Sciatic nerve (tissue), 2 donors: ENCODE measurements at regions not wholly inside any gene's neighbourhood (a gene's known extent, or its start where the extent isn't known, plus 50 kb on each side); places are given as distances from the start of the nearest gene placed in this dataset.

Experiments
- ATAC-seq: fragments of 200-7000 bp; cut with Tn5 transposase; one replicate; pipeline ENCODE4 v1.9.1; 2020; ENCODE audit warnings: mild to moderate bottlenecking, moderate library complexity
- DNase-seq: peaks from one replicate; pipeline ENCODE4 v3.0.0-alpha.2; 2020; ENCODE audit warnings: low spot score
- intact Hi-C: fragments of 100-400 bp; cut with DNase I; formaldehyde crosslinking; loops from one replicate; pipeline ENCODE4 v1.14.2; 2022
- donor health status: DM: no; HTN: no; CAD: no.
- donor health status: DM: no; HTN: no; CAD: no.

DNA sequence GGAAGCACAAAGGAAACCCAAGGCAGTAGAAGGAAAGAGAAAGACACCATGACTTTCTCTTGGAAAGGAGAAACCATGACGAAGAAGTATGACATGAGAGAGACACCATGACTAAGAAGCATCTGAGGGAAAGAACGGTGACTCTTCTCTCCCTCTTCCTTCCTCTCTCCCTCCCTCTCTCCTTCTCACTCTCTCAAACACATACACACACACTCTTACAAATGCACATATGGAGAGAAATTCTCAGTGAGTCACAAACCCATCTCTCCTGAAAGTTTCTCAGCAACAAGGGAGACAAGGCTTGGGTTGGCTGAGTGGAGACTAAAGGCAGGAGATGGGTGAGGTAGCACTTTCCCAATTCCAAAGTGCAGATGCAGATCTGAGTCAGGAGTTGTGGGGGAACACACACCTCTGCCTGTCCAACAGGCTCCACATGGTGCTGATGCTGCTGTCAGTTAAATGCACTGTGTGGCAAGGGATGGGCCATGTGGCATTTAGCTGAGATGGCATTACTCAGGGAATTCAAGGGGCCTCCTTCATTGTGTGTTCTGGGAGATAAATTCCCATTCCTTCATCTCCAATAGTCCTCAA, 336.7 kb upstream of the C16orf82 start:
- intact Hi-C loops, result no loop called here
- DNase-seq, result no peak
- no peak for ATAC-seq

DNA sequence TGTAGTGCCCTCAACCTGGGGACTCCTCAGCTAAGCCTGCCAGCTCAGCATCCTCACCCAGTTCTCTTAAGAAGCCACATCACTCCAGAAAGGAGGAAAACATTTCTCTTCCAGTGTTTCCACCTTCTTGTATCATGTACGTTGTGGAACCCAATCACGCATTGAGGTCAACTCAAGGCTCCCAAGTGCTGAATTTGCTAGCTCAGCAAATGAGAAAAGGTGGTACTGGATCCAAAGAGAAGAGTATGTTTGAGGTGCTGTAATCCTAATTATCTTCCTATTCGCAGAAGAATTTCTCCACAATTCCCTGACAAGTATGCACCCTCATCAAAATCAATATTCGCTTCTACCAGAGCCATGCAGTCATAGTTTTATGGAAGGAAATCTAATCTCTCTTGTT, 335.0 kb upstream of the C16orf82 start:
- intact Hi-C loops, result no loop called here
- DNase-seq (no peak), ATAC-seq (no peak)

DNA sequence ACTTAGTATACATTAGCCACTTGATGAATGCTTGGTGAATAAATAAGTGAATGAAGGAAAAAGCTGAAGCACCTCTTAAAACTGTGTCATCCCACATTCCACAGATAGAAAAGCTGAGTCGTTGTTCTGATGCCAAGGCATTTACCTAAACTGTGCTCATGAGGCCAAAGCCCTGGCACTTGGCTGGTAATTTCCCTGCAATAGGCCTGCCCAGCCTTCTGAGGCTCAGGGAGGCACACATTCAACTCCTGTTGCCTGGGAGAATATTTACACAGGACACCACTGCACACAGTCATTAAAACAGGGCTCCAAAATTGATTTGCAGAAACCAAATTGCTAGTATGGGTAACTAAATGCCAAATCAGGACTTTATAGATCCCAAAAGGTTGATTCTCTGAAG, 333.0 kb upstream of the C16orf82 start:
- intact Hi-C loops, result no loop called here

DNA sequence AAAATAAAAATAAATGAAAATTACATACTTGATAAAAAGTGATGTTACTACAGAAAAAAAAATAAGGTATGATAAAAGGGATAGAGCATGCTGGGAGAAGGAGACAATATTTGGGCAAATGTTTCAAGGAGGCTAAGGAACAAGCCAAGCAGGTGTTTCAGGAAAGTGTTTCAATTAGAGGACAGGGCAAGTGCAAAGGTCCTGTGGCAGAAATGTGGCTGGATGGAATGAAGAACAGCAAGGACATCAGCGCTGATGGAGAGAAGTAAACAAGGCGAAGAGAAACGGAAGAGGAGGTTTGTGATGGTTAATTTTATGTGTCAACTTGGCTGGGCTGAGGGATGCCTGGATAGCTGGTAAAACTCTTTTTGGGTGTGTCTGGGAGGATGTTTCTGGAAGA, 331.2 kb upstream of the C16orf82 start:
- DNase-seq (no peak), ATAC-seq (no peak)
- intact Hi-C loops, result no loop called here

More for the DNA sequence above, 333.0 kb upstream of the C16orf82 start:
- DNase-seq, result no peak
- no peak for ATAC-seq

DNA sequence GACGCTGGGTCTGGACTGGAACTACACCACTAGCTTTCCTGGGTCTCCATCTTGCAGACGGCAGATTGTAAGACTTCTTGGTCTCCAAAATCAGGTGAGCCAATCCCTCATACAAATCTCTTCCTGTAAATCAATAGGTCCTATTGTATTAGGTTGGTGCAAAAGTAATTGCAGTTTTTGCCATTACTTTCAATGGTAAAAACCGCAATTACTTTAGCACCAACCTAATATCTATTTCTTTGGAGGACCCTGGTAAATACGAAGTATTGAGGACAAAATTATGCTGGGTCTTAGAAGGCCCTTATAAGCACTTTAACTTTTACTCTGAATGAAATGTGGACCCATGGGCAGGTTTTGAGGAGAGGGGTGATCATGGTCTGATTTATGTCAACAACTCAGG, 330.6 kb upstream of the C16orf82 start:
- ATAC-seq (no peak), DNase-seq (no peak)
- intact Hi-C loops, result no loop called here

DNA sequence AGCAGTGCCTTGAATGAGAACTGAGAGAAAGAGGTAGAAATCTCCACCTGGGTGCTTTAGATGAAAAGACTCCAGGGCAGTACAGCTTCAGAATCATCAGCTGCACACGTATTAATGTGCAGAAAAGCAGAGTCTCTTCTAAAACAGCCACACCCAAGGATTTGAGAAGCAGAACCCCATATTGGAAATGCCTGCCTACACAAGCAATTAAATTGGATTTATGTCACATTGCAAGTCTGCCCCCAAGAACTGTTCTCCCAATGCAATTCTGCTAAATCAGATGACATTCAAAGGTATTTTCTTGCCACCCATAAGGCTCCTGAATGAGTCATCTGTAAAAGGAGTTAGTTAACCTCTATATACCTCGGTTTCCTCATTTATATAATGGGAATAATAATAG, 326.0 kb upstream of the C16orf82 start:
- DNase-seq (no peak), ATAC-seq (no peak)
- intact Hi-C loops, result no loop called here

DNA sequence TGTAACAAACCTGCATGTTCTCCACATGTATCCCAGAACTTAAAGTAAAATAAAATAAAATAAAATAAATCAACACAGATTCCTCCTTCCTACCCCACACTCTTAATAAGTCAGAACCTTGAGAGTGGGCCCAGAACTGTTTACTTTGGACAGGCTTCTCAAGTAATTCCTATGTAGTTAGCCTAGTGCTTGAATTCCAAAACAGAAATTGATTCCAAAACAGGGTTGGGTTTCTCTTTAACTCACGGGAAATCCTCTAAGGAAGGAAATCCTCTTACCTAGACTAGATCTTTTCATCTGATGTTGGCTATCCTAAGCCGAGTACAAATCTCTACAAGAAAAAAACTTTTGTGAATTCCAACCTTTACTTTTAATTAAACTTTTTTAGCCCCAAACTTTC, 324.7 kb upstream of the C16orf82 start:
- ATAC-seq, result no peak
- DNase-seq, result no peak
- intact Hi-C loops, result no loop called here

DNA sequence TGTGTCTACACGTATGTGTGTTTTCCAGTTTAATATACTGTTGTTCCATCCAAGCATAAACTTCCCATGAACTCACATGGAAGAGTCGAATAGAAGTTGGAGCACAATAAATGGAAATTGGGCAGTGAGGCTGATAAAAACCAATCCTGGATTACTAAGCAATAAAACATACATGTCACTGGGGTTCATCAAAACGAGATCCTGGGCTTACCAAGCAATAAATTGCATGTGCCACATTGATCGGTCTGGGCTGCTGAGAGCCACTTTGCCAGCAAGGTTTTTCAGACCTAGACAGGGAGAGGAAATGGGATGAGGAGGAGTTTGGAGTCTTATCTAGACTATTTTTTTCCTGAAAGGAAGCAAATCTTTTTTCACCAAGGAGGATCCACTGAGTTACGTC, 322.3 kb upstream of the C16orf82 start:
- DNase-seq (no peak), ATAC-seq (no peak)
- intact Hi-C loops, result no loop called here

DNA sequence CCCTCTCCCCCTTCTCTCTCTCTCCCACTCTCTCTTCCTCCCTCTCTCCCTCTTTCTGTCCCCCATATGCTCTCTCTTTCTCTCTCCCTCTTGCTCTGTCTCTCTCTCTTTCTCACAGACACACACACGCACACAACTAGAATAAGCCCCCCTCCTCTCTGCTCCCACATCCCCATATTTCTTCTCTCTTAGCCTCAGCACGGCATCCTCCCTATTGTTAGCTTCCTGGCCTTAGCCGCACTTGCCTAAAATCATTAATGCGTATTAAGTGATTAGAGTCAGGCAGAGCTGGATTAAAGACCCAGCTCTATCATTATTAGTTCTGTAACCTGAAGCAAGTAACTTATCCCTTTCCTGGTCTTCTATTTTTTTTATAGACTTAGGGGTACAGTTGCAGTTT, 319.0 kb upstream of the C16orf82 start:
- intact Hi-C loops, result no loop called here
- no peak for ATAC-seq
- DNase-seq, result no peak

DNA sequence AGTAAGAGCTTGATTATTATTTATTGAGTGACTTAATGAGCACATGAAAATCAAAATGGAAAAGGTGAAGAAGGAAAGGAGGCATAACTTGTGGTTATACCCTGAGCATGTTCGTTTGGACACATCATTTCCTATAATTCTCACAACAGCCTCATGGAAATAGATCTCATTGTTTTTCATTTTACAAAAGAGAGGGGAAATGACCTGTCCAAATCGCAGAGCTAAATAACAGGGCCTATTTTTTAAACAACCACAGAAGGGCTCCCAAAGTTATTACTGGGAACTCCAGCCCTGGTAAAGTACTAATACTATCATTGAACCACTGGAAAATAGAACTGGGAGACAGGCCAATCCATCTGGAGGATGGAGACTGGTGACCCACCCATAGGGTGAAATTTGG, 317.7 kb upstream of the C16orf82 start:
- no peak for DNase-seq
- intact Hi-C loops, result no loop called here
- no peak for ATAC-seq

DNA sequence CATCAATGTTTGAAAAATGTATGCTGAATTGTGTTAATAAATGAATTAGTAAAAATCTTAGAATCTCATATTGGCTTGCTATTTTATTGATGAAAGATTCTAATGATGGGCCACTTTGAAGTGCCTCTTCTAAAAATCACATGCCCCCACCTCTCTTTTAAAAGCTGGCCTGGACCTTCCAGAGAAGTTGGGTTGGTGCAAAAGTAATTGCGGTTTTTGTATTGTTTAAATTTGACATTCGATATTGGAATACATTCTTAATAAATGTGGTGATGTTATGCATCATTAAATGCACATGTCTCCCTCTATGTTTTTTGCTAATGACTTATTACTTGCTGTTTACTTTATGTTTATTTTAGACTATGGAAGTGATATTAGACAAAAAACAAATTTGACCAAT, 314.6 kb upstream of the C16orf82 start:
- DNase-seq (no peak), ATAC-seq (no peak)
- intact Hi-C loops, result no loop called here

DNA sequence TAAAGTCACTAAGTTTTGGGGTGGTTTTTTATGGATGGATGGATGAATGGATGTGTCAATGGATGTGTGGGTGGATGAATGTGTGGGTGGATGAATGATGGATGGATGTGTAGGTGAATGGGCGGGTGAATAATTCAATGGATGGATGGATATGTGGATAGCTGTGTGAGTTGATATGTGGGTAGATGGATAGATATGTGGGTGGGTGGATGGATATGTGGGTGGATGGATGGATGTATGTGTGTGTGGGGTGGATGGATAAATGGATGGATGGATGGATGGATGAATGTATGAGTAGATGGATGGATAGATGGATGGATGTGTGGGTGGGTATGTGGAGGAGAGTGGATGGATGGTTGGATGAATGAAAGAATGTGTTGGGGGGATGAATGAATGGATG, 310.1 kb upstream of the C16orf82 start:
- ATAC-seq (no peak), DNase-seq (no peak)
- intact Hi-C loops, result no loop called here

DNA sequence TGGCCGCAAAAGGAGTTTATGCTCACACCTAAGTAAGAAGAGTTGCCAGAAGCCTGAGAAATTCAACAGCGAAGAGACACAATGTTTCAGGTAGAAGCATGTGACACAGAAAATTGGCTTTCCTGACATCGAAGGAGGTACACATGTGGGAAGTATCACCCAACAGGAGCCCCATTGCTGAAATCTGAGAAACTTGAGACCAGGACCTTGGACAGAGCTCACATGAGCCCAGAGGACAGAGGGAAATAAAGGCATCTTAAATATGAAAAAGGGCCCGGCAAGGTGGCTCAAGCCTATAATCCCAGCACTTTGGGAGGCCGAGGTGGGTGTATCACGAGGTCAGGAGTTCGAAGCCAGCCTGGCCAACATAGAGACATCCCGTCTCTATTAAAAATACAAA, 304.1 kb upstream of the C16orf82 start:
- ATAC-seq, result no peak
- intact Hi-C loops, result no loop called here
- no peak for DNase-seq

DNA sequence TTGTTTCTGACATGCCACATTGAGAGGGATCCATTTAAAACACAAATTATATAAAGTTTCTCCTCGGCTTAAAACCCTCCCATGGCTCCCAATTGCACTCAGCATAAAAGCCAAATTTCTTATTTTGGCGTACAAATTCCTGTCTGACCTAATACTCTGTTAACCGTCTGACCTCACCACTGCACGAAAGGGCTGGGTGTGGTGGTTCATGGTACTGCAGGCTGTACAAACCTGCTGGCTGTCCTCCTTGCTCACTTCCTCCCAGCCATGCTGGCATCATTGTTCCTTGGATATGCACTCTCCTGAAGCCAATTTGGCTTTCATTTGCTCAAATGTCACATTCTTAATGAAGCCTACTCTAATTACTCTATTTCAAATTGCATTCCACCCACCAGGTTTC, 301.6 kb upstream of the C16orf82 start:
- ATAC-seq (no peak), DNase-seq (no peak)
- intact Hi-C loops, result no loop called here

DNA sequence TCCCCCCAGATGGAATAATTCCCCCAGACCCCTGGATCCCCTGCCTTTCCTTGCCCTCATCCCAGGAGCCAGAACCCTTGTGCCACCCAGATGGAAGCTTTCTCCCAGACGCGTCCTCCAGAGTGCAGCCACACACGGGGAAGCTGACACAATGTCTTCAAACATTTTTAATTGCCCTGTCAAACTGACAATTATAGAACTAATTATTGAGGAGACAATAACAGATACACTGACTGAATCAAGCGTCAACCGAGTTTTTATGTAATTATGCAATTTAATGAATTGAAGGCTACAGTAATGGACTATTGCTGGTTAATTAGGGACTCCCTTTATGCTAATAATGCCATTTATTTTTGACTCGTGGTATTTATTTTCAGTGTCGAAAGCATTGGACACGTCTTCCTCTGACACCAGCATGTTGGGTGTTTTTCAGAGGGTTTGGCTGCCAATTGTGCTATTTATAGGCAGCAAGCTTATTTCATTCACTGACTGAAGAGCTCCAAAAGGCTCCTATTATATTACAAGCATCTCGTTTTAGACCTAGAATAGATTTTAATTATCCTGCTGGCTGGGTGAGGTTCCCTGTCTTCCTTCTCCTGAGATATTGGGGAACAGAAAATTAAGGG, 298.2 kb upstream of the C16orf82 start:
- intact Hi-C loops, result no loop called here
- ATAC-seq, result no peak

DNA sequence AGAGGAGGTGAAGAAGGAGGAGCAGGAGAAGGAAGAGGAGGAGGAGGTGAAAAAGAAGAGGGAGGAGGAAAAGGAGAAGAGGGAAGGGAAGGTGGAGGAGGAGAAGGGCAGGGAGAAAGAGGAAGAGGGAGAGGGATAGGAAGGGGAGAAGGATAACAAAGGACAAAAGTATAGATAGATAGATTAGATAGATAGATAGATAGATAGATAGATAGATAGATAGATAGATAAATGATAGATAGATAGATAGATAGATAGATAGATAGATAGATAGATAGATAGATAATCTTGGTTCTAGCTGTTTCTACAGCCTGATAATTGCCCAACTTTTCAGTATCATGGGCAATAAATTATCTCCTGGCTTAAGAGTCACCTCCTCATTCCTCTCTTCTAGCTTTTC, 296.2 kb upstream of the C16orf82 start:
- ATAC-seq (no peak), DNase-seq (no peak)
- intact Hi-C loops, result no loop called here

More for the DNA sequence above, 298.2 kb upstream of the C16orf82 start:
- no peak for DNase-seq

DNA sequence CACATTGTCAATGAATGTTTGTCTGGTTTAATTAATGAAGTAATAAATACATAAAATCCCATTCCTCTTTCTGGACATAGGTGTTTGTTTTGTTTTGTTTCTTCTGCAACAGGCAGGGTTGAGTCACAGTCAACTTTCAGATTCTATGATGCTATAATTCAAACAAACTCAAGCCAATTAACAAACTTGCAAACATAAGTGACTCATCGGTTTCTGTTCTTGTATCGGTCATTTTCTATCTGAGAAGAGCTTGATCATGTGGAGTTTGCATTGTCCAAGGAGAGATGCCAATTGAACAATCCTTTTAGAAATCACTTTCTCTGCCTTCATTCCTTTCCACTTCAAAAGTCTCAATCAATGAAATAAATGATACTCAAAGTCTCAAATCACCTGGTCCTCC, 294.2 kb upstream of the C16orf82 start:
- intact Hi-C loops, result no loop called here

DNA sequence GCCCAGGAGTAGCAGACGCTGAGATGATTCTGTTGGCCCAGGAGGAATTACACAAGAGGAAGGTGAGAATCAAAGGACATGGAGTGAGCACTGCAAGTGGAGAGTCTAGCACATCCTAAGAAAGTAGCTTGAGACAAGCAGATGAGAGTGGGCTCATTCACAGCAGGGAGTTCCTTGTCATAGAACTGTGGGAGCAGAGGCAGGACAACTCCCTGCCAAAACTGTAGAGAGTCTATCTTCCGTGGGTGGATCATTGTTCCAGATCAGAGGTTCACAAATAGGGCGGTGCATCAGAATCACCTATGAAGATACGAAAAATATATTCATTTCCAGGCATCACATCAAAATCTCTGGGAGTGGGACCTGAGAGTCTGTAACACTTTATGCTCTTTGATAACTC, 288.9 kb upstream of the C16orf82 start:
- intact Hi-C loops, result no loop called here
- DNase-seq, result no peak
- ATAC-seq, result no peak

More for the DNA sequence above, 294.2 kb upstream of the C16orf82 start:
- no peak for DNase-seq
- no peak for ATAC-seq

DNA sequence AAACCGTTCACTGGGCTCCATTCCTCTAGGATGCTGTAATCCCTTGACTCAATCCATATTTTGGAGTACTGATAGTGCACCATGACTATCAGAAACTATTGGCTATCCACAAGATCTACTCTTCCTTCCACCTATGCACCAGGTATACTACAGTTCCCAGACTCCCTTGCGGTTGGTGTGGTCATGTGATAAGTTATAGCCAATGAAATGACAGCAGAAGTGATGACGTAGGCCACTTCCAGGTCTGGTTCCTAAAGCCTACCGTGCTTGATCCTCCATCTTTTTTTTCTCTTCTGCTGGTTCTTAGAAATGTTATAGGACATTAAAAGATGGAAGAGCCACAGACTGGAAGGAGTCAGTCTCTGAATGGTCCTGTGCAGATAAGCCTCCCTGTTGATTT, 278.8 kb upstream of the C16orf82 start:
- DNase-seq (no peak), ATAC-seq (no peak)
- intact Hi-C loops, result no loop called here

DNA sequence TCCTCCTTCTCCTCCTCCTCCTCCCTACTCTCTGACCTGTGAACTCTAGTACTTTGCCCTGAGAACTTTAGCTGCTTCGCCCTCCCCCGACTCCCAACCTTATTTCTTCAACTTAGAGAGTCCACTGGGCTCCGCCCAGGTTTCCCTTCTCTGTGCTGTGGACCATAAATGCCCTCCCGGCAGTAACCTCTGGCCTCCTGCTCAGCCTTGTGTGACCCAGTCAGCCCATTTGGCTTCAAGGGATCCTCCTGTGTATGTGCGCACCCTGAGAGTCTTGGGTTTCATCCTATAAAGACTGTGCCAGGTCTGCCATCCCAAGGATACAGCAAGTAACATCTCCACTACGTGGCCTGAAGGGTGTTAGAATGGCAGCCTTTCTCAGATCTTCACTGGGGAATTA, 275.6 kb upstream of the C16orf82 start:
- DNase-seq (no peak), ATAC-seq (no peak)
- intact Hi-C loops, result no loop called here

DNA sequence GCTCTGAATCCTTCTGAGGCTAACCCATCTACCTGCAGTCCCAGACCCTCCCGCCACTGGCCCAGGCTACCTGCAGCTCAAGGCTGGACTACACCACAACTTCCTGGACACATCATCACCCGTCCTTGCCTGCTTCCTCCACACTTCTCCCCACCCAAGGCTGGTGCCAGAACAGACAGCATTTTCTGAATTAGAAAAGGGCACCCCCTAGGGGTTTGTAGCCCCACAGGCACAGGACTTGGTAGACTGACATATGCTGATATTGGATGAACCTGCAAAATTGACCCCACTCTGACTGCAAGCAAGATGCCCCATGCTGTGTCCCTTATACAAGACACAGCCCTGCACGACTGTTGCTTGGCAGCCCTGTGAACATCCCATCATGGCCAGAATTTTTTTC, 271.5 kb upstream of the C16orf82 start:
- ATAC-seq, result no peak
- DNase-seq, result no peak
- intact Hi-C loops, result no loop called here
